Duodenal mucosa (tissue), 2 donors: ENCODE measurements at regions not wholly inside any gene's neighbourhood (a gene's known extent, or its start where the extent isn't known, plus 50 kb on each side); places are given as distances from the start of the nearest gene placed in this dataset.
"Not testable (repeated sequence)": the region's sequence is repeated elsewhere in the genome, so short reads cannot be mapped to it uniquely, and the experiment has no call there.

Experiments used
- H3K27ac ChIP-seq: one replicate; pipeline ENCODE4 v1.7.0; 2013; ENCODE audit warnings: low read depth, low read length
- H3K27me3 ChIP-seq, 2 donors: one replicate each; pipeline ENCODE4 v1.7.0; 2013; ENCODE audit warnings: low read length in 2 of 2, control low read depth in 1 of 2; ENCODE audit not compliant: insufficient read depth in 2 of 2, control insufficient read depth in 1 of 2
- H3K36me3 ChIP-seq, 2 donors: one replicate each; pipeline ENCODE4 v1.7.0; 2013; ENCODE audit warnings: low read length in 2 of 2, control low read depth in 1 of 2; ENCODE audit not compliant: insufficient read depth in 2 of 2, control insufficient read depth in 1 of 2
- H3K4me1 ChIP-seq, 2 donors: one replicate each; pipeline ENCODE4 v1.7.0; 2013; ENCODE audit warnings: low read length in 2 of 2, control low read depth in 1 of 2; ENCODE audit not compliant: insufficient read depth in 2 of 2, control insufficient read depth in 1 of 2
- H3K4me3 ChIP-seq, 2 donors: one replicate each; pipeline ENCODE4 v1.7.0; 2013; ENCODE audit warnings: low read length in 2 of 2, low read depth in 1 of 2
- H3K9ac ChIP-seq, 2 donors: one replicate each; pipeline ENCODE4 v1.7.0; 2013; ENCODE audit warnings: low read length in 2 of 2, low read depth in 1 of 2
- H3K9me3 ChIP-seq, 2 donors: one replicate each; pipeline ENCODE4 v1.7.0; 2013; ENCODE audit warnings: low read length in 2 of 2, control low read depth in 1 of 2; ENCODE audit not compliant: control insufficient read depth in 1 of 2

DNA sequence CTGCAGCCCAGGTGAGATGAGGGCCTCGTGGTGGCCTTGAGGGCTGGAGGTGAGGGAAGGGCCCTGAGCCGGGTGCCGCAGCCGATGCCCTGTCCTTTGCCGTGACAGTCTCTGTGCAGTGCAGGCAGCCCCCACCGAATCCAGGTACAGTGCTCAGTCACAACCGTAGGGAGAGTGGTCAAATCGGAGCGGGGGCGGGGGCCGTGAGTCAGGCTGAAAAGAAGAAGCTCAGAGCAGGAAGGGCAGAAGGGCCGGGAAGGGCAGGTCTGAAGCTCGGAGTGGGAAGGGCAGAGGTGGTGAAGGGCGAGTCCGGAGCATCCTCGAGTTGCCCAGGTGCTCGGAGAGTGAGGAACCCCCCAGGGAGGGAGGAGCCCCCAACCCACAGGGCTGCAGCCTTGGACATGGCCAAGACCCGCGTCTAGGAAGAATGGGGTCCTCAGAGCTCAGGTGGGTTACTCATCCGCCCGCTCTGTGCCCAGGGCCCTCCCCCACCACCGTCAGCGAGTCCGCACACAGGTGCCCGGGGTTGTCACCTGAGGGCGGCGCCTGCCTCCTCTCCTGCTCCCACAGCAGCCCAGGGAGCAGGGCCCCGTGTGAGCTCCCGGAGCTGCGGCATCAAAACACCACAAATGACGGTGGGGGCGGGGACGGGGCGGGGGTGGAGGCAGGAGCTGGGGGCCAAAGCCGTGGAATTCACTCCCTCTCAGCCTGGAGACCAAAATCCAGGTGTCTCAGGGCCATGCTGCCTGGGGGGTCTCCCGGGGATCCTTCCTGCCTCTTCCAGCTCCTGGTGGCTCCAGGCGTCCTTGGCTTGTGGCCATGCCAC lies 179.7 kb upstream of the ZNF469 start:
- not testable (repeated sequence) for H3K9ac ChIP-seq, H3K4me3 ChIP-seq, H3K27me3 ChIP-seq

GRCh38 chr16:88204131-88205110 lies 178.3 kb upstream of the ZNF469 start:
- not testable (repeated sequence) for H3K27me3 ChIP-seq

More for the DNA sequence above, 179.7 kb upstream of the ZNF469 start:
- not testable (repeated sequence) for H3K4me1 ChIP-seq, H3K36me3 ChIP-seq, H3K9me3 ChIP-seq, H3K27ac ChIP-seq

DNA sequence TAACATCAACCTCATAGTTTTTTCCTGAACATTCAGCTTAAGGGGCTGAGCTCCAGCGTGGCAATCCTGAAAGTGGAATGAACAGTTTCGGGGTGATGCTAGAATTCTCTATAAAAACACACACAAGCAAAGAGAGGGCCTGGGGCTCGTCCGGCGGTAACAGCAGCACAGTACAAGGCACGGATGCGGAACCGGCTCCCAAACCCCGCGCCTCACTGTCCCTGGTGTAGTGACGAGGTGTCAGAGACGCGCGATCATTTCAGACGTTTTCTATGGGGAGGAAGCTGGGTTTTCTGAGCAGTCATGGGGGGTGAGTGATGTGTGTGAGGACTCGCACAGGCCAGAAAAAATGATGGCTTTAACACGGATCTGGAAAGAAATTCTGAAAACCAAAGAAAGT lies 177.3 kb upstream of the ZNF469 start:
- not testable (repeated sequence) for H3K27me3 ChIP-seq, H3K9ac ChIP-seq, H3K9me3 ChIP-seq, H3K27ac ChIP-seq, H3K4me1 ChIP-seq, H3K4me3 ChIP-seq, H3K36me3 ChIP-seq

More at GRCh38 chr16:88204131-88205110, 178.3 kb upstream of the ZNF469 start:
- not testable (repeated sequence) for H3K36me3 ChIP-seq, H3K9ac ChIP-seq, H3K27ac ChIP-seq, H3K9me3 ChIP-seq, H3K4me3 ChIP-seq, H3K4me1 ChIP-seq

DNA sequence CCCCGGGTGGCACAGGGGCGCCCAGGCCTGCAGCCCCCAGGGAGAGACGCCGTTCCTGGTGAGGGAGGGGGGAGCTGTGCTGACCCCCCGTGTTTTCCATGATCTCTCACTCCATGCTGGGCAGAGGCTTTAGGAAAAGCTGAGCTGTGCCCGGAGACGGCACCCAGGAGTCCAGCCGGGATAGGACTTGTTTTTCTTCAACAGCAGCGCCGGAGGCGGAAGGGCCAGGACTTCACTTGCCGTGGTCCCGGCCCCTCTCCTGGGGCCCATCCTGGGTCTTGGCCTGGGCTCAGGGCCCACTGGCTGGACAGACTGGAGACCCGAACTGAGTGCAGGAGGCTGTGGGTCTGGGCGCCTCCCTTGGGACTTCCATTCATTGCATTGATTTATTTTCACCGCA lies 176.8 kb upstream of the ZNF469 start:
- not testable (repeated sequence) for H3K36me3 ChIP-seq, H3K4me1 ChIP-seq, H3K27ac ChIP-seq, H3K4me3 ChIP-seq, H3K9ac ChIP-seq, H3K9me3 ChIP-seq, H3K27me3 ChIP-seq

- not testable (repeated sequence) for H3K4me1 ChIP-seq, H3K27ac ChIP-seq, H3K9ac ChIP-seq, H3K36me3 ChIP-seq, H3K4me3 ChIP-seq, H3K9me3 ChIP-seq, H3K27me3 ChIP-seq
These were observed 176.2 kb upstream of the ZNF469 start for GRCh38 chr16:88206516-88206915.

DNA sequence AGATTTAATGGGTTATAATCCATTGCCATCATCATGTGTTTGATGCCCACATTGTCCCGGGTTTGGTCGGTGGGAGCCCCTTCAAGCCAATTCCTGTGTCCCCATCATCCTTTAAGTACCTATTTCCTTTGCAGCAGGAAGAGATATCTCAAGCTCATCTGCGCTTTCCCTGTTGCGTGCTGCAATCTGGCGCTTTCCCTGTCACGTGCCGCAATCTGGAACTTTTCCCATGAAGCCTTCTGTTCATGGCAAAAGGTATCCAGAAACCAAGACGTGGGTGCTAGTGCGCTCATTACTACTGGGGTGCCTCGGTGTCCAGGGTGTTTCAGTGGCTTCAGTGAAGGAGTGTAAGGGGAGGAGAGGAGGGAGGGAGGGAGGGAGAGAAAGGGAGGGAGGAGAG lies 174.6 kb upstream of the ZNF469 start:
- no peaks in the 10 kb centered on the region for H3K27me3 ChIP-seq
- no peak overlapping the region for H3K4me3 ChIP-seq
- no peak overlapping the region for H3K9ac ChIP-seq
- no peaks in the 10 kb centered on the region for H3K4me1 ChIP-seq
- no peak overlapping the region for H3K27ac ChIP-seq
- no peaks in the 10 kb centered on the region for H3K36me3 ChIP-seq
- H3K9me3 ChIP-seq: no peaks in the 10 kb centered on the region

GRCh38 chr16:88208776-88209175 lies 174.0 kb upstream of the ZNF469 start:
- not testable (repeated sequence) for H3K36me3 ChIP-seq, H3K9ac ChIP-seq, H3K9me3 ChIP-seq, H3K4me3 ChIP-seq, H3K4me1 ChIP-seq, H3K27ac ChIP-seq, H3K27me3 ChIP-seq

DNA sequence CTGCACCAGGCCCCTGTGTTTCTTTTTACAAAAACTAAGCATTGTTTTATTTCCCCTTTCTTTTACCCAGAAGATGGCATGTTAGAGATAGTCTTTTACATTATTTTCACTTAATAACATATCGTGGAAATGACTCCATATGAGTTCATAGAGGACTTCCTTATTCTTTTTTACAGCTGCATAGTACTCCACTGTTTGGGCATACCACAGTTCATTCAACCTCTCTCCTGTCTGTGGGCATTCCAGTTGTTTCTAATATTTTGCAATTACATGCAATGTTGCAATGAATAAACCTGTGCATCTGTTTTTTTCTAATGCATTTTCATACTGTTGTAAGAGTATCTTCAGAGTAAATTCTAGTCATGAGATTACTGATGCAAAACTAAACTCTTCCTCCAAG lies 173.2 kb upstream of the ZNF469 start:
- not testable (repeated sequence) for H3K27ac ChIP-seq, H3K9ac ChIP-seq, H3K27me3 ChIP-seq, H3K9me3 ChIP-seq, H3K4me1 ChIP-seq, H3K4me3 ChIP-seq, H3K36me3 ChIP-seq

DNA sequence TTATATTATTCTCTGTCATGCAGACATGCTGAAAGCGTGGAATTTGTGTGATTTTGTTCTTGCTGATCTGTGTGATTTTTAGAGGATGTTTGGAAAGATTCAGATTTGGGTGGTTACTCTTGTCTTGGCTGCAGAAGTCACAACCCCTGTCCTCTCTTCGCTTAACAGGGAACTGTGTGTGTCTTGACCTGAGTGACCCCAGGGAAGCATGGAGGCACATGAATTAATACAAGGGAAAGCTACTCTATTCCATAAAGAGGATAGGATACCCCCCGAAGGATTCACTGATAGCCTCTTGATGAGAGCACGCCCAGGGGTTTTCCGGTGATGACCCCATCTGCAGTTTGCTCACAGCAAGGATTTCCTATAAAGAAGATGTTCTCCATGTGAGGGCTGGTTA lies 168.8 kb upstream of the ZNF469 start:
- not testable (repeated sequence) for H3K27me3 ChIP-seq, H3K27ac ChIP-seq, H3K9ac ChIP-seq, H3K36me3 ChIP-seq, H3K4me3 ChIP-seq, H3K9me3 ChIP-seq, H3K4me1 ChIP-seq

GRCh38 chr16:88221001-88221761 lies 161.6 kb upstream of the ZNF469 start:
- not testable (repeated sequence) for H3K9me3 ChIP-seq, H3K36me3 ChIP-seq, H3K4me1 ChIP-seq, H3K27me3 ChIP-seq, H3K4me3 ChIP-seq, H3K9ac ChIP-seq, H3K27ac ChIP-seq
